Stimulated activated naive CD4-positive, alpha-beta T cell (primary cell): ENCODE measurements at regions not wholly inside any gene's neighbourhood (a gene's known extent, or its start where the extent isn't known, plus 50 kb on each side); places are given as distances from the start of the nearest gene placed in this dataset.

Experiments used
- DNase-seq, 6 experiments: peaks; one replicate each; lab custom pipeline; 2025; lab: John Stamatoyannopoulos, UW

DNA sequence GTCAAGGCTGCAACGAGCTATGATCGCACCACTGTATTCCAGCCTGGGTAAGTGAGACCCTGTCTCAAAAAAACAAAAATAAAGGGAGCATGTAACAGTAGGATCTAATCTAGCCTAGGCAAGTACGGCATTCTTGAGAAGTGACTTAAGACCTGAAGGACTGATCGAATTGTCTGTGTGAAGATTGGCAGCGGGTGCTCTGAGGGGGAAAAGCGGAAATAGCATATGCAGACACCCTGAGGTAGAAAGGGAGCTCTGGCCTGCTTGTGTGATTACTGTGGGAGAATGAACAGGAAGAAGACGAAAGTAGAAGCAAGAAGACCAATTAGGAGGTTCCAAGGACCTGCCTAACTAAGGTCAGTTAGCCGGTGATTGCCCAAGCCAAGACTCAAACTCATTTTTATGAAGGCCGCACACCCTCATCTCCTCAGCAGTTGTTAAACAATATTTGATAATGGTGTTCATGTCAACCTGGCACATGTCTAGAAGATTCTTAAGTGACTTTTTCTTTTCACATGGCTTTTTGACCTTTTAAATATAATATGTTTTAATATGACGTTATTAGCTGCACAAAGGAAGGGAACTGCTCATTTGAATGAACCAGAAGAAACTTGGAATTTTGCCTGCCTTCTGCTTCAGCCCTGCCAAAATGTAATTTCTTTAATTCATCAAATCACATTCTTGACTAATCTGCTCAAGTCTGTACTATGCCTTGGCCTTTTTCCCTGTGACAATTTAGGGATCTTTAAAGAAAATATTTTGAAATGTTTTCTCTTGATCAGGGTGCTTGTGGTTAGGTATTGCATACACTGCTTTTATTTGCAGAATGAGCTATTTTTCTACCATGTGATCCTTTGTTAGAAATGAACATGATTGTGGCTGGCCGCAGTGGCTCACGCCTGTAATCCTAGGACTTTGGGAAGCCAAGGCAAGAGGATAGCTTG, 289.2 kb upstream of the DMRT1 start:
- no peak for DNase-seq

DNA sequence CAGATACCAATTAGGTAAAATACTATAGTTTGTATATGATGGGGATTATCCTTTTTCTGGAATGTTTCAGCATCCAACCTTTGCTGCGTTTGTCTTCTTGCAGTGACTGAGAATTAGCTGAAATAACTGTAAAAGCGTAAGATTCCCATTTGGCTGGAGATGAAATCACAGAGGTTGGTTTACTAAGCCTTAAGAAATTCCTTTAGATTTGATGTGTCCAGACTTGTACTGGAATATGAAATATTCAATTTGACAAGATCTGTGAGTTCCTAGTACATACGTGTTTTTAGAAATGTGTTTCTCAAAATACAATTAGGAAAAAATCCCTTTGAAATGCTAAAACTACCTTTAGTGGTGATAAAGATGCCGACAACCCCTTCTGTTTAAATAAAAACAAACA, 286.0 kb upstream of the DMRT1 start:
- DNase-seq: no peak

DNA sequence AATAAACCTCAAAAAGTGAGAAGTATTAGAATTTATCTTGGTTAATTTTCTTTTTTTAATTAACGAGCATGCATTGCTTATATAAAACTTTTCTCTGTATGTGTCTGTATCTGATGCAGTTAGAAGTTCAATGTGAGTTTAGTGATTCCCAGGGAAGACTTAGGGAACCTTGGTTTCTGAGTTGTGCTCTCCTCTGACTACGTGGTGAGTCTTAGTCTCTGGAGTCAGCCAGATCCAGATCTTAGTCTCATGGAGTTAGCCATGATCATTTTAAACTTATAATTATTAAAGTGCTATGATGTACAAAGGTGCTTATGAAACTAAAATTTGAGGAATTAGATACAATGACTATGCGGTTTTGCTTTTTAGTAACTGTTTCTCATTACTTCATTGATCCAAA, 285.3 kb upstream of the DMRT1 start:
- no peak for DNase-seq

DNA sequence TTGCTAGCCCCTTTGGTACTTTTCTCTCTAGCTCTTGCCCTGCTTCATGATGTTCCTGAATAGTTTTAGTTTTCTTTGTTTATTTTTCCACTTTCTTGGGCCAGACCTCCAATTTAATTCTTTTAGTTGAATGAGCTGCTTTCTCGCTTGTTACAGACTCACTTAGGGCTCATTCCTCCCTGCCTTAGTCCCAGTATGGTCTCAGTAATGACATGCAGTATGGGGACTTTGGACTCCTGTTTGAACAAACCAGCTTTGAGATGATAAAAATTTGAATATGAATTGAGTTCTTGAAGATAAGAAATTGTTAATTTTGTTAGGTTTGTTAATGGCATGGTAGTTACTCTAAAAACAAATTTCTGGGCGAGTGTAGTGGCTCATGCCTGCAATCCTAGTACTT, 284.8 kb upstream of the DMRT1 start:
- DNase-seq: no peak

DNA sequence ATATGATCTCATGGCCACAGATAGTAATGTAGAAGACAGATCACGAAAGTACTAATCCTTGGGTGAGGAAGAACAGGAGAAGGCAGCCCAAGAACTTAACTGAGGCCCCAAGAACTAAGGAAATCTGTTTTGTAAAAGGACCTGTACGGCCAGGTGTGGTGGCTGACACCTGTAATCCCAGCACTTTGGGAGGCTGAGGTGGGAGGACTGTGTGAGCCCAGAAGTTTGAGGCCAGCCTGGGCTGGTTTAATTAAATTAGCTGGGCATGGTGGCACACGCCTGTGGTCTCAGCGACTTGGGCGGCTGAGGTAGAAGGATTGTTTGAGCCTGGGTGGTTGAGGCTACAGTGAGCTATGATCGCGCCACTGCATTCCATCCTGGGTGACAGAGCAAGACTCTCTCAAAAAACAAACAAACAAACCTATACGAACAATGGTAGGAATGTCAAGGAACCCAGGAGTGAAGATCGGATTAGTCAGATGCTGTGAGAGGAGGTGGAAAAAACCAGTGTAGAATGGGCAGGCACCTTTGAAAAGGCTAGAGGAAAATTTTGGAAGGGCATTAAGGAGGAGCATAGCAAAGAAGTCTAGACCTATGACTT, 283.8 kb upstream of the DMRT1 start:
- DNase-seq: no peak

DNA sequence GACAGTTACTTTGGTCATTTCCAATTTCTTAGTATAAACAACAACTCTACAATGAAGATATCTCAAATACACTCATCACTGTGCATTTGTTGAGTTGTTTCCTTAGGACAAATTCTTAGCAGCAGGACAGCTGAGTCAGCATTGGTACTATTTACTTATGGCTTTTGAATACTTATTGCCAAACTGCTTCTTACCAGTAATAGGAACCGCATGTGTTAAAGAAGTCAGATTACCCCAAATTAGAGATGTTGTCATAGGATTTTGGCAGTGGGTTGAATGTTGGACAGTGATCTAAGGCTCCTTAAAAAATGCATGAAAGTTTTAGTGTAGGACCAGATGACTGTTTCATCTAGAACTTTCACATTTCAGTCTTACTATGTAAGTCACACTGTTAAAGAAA, 280.1 kb upstream of the DMRT1 start:
- DNase-seq: no peak

DNA sequence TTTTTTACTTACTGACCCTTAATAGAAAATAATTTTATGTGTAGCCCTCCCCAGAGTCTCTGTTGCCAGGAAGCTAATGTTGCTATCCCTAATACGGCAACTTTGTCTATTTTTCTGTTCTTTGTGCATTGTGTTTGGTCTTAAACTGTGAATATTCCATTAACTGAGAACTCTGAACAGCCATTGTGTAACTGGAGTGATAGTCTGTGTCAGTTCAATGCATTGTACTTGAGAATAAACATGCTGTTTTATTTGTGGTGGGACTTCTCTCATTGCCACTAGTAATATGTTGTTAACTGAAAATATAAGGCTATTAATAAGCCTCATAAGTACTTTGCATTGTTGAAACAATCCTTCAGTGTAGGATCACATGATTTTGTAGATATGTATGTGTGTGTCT, 278.3 kb upstream of the DMRT1 start:
- no peak for DNase-seq

DNA sequence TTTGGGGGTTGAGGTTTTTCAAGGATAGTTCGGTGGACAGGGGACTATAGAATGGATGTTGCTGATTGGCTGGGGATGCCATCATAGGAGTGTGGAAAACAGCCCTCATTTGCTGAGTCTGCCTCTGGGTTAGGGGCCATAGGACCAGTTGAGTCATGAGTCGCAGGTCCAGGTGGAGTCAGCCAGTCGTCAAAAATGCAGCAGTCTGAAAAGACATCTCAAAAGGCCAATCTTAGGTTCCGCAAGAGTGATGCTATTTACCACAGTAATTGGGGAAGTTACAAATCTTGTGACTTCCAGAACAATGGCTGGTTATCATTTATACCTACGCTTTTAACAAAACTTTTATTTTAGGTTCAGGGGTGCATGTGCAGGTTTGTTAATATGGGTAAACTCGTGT, 276.0 kb upstream of the DMRT1 start:
- no peak for DNase-seq

DNA sequence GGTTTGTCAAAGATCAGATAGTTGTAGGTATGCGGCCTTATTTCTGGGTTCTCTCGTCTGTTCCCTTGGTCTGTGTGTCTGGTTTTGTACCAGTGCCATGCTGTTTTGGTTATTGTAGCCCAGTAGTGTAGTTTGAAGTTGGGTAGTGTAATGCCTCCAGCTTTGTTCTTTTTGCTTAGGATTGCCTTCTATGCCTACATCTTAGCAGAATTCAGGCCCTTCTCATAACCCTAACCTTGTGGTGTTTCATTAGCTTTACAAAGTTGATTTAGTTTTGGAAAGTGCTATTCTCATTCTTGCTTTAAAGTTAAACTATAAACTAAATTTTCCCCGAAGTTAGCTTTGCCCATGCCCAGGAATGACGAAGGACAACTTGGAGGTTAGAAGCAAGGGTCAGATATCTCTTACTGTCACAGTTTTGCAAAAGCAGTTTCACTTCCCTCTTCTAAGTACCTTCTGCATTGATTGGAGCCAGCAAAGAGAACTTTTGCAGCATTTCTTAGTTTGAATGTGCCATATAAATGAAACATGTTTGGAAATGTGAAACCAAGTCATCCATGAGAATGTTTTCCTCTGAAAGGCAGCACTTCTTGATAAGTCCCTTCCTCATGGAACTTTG, 274.3 kb upstream of the DMRT1 start:
- no peak for DNase-seq

DNA sequence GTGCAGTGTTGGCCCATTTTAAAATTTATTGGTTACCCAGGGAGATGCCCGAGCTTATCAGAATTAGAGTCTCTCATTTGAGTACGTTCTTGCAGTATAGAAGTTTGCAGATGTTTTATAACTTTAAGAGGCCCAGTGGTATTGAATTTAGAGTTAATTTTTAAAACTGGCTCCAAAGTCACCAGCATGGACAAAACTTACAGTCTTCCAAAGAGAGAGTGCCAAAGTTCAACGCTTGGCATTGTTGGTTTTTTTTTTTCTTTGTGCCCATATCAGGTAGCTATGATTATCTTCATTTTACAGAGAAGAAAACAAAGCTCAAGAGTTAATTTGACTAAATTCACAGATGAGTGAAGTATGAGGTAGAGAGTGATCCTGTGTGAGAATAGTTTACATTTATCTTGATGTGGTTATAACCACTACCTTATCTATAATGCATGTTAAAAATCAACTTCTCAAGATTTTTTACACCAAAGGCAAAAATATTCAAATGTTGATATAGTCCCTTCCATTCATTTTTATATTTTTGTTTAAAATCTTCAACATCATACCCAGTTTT, 273.7 kb upstream of the DMRT1 start:
- no peak for DNase-seq

DNA sequence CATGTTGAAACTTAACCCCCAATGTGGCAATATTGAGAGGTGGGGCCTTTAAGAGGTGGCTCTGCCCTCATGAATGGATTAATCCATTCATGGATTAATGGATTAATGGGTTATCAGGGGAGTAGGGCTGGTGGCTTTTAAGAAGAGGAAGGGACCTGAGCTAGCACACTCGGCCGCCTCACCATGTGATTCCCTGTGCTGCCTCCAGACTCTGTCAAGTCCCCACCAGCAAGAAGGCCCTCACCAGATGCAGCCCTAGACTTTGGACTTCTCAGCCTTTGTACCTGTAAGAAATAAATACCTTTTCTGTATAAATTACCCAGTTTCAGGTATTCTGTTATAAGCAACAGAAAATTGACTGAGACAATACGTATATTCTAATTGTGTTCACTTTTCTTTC, 272.2 kb upstream of the DMRT1 start:
- DNase-seq: no peak

DNA sequence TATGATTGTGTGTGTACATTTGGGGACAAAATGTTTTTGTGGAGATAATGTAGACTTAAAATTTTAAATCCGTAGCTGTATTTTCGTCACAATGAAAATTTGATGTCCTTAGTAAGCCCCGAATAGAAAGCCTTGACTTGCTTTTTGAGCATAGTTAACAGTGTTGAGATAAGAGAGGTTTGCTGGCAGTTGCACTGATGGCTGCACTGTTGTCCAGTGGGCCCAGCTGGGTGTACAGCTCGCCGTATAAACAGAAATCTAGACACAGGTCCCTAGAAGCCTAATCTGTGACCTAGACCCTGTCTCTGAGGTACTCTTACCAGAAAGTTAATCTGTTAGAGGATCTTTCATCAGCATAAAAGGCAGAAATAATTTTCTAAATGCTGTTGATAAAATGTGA, 271.3 kb upstream of the DMRT1 start:
- no peak for DNase-seq

DNA sequence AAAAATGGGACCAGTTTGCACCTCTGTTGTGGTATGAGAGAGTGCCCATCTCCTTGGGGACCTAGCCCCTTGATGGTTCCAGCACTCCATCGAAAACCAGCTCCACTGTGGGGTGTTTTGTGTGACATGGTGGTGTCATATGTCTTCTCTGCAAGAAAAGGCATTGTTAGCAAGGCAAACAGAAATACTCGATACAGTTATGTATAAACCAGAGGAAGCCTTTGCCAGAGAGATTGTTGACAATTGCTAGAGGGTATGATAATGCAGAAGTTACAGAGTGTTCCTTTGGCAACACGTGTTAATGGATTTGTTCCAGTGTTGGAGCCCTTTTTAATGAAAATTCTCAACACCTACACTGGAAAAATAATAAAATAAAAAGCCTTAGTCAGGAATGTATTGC, 270.4 kb upstream of the DMRT1 start:
- no peak for DNase-seq

DNA sequence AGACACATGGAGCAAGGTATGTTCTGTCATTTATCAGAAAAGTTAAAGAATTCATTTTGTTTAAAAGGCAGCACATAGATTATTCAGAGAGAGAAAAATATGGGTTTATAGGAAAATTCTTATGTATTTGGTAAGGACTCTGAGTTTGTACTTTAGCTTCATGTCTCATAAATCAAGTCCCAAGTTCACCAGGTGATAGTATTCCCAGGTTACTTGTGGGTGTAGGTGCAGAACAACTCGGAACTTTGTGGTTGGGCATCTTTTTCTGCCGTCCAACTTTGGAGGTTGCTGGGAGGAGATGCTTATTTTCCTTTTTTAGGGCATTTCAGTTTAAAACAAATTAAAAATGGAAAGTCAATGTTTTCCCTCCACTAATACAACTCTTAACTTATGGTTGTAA, 269.8 kb upstream of the DMRT1 start:
- no peak for DNase-seq

DNA sequence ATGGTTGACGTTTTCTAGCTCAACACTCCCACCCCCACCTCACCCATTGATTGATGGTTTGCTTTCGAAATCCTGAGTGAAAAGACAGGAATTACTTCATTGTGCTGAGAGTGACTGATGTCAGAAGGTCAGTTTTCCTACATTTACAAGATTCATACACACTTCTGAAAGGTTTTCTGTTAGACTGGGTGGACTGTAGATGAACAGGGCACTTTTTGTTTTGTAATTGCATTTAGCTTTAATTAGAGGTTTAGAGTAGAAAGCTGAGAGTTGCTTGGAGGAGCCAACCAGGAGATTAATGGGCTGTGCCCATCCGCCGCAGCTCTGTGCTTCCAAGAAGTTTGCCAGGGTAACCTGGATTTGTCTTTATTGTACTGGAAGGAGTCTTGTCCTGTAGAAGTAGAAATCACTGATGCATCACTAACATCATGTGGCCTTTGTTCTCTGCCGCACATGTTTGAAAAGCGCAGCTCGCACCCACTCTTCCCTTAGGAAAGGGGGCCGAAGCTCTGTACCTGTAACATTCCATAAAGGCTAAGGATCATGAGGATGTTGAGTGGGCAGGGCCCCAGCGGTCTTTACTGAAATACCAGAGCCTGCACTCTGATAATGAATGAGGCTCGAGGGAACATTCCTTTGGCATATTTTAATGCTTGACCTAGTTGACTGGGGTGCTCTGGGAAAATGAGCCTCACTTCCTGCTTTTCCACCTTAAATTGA, 267.6 kb upstream of the DMRT1 start:
- no peak for DNase-seq

DNA sequence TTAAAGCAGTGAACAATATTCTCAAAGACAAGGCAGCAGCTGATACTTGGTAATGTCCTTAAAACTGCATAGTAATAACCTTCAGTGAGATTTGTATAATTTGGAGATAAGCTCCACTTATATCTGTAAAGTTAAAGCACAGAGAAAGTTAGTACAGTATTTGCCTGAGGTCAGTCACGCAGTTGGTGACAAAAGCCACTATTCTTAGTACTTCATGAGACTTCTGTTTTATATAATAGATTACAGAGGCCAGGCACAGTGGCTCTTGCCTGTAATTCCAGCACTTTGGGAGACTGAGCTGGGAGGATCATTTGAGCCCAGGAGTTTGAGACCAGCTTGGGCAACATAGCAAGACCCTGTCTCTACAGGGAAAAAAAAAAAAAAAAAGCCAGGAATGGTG, 266.4 kb upstream of the DMRT1 start:
- DNase-seq: no peak

DNA sequence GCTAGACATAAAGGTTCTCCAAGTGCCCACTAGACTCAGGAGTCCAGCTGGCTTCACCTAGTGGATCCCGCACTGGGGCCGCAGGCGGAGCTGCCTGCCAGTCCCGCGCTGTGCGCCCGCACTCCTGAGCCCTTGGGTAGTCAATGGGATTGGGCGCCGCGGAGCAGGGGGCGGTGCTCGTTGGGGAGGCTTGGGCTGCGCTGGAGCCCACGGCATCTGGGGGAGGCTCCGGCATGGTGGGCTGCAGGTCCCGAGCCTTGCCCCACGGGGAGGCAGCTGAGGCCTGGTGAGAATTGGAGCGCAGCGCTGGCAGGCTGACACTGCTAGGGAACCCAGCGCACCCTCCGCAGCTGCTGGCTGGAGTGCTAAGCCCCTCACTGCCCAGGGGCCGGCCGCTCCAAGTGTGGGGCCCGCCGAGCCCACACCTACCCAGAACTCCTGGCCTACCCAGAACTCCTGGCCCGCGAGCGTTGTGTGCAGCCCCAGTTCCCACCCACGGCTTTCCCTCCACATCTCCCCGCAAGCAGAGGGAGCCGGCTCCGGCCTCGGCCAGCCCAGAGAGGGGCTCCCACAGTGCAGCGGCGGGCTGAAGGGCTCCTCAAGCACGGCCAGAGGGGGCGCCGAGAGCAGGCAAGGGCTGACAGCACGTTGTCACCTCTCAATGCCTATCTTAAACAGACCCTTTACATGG, 260.7 kb upstream of the DMRT1 start:
- DNase-seq: no peak

DNA sequence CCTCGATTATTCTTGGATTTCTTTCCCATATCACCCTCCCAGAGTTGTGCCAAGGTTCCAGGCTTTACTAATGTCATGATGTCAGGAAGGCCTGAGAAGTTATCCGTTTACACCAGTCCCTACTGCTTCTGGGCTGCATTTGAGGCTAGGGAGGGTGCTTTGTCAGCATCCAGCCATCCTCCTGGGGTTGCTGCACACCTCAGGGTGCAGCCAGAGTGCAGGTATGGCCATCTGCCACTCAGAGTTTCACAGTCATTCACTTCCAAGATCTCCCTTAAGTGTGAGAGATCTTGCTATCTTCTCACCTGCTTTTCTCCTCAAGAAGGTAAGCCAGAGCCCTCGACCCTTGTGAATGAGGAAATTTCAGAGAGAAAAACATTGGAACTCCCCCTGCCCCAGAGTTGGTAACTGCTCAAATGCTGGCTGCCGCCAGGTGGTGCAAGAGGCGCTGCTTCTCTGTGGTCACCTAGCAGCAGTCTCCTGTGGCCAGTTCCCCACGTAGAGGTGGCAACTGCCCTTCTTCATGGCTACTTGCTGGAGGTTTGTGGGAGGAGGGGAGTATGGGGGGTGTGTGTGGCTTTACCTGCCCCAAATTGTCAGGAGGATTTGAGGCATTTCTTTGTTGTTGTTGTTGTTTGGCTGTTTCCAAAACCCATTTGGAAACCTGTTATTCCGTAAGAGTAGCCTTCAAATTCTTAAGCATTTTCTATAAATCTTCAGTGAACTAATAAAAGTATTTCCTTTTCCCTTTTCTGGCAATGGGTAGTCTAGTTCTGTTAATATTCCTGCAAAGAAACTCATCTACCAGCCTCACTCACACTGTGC, 259.6 kb upstream of the DMRT1 start:
- no peak for DNase-seq

DNA sequence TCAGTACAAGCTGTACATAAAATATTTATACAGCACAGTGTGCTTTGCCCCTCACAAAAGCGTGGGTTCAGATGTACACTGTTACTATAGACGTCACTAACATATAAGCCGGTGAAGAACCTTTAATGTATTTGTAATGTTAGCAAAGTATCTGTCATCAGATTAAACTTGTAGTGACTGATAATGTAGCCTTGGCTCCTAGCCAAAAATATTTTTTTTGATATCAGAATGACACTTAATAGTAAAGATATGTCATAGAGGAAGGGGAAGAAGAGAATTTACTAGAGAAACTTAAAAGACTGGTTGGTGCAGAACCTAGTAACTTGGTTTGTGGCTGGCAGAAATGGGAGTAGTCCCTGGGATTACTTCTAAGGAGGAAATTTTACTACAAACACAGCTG, 258.7 kb upstream of the DMRT1 start:
- DNase-seq: no peak

DNA sequence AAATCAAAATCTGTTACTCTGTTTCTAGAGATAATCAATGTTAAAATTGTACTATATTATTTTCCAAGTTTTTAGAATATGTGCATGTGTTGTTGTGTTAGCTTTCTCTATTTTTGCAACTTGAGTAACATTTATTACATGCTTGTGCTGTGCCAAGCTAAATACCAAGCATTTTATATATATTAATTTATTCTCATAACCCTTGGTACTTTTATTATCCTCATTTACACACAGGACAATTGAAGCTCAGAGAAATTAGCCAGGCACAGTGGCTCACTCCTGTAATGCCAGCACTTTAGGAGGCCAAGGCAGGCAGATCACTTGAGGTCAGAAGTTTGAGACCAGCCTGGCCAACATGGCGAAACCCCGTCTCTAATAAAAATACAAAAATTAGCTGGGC, 254.0 kb upstream of the DMRT1 start:
- no peak for DNase-seq

DNA sequence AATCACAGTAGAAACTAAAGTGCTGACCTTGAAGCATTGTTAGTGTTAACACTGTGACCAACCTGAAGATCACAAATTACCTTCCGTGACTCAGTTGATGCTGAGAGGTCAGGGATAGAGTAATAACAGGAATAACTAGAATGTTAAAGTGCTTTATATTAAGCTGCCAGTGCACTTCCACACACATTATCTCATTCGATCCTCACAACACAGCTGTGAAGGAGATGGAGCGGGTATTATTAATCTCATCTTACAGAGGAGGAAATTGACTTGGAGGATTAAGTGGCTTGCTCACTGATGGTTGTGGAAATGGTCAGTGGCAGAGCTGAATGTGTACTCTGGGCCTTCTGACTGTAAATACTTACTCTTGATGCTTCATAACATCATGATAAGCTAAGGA, 252.5 kb upstream of the DMRT1 start:
- DNase-seq: no peak
